Adrenal gland (tissue), 9 donors: ENCODE measurements at regions not wholly inside any gene's neighbourhood (a gene's known extent, or its start where the extent isn't known, plus 50 kb on each side); places are given as distances from the start of the nearest gene placed in this dataset.

ENCODE experiments used
- DNase-seq, 7 donors: peaks; one replicate each; pipeline ENCODE4 v3.0.0-alpha.2; 2019 to 2020
- H3K27ac ChIP-seq, 5 donors: fragments of 200-600 bp; sonication (generic) in 4 of 5; 1 replicate in 3 of 5; 2 replicates in 2 of 5; pipeline versions ENCODE4 v1.5.1 to v1.8.0; 2016 to 2020; ENCODE audit warnings: mild to moderate bottlenecking in 1 of 5
- H3K27me3 ChIP-seq: fragments of 200-600 bp; 2 replicates; pipeline ENCODE4 v1.8.0; 2021
- H3K36me3 ChIP-seq, 2 donors: fragments of 200-600 bp; replicated peaks in 1 of 2; 1 replicate in 1 of 2; 2 replicates in 1 of 2; pipeline versions ENCODE4 v1.5.1 to v1.8.0; 2018 to 2022
- H3K4me1 ChIP-seq, 2 donors: fragments of 200-600 bp; replicated peaks in 1 of 2; 1 replicate in 1 of 2; 2 replicates in 1 of 2; pipeline versions ENCODE4 v1.5.1 to v1.8.0; 2018 to 2021
- H3K4me3 ChIP-seq, 4 donors: fragments of 200-600 bp; sonication (generic) in 3 of 4; one replicate each; pipeline ENCODE4 v1.5.1; 2016 to 2018
- H3K9me3 ChIP-seq, 3 donors: fragments of 200-600 bp; sonication (generic) in 1 of 3; replicated peaks in 1 of 3; 1 replicate in 2 of 3; 2 replicates in 1 of 3; pipeline versions ENCODE4 v1.5.1 to v1.8.0; 2016 to 2021
- POLR2A ChIP-seq, 2 donors: fragments of 450-650 bp; IDR thresholded peaks; one replicate each; pipeline ENCODE4 v1.6.1; 2017; ENCODE audit warnings: antibody characterized with exemption in 2 of 2, mild to moderate bottlenecking in 2 of 2, moderate library complexity in 1 of 2
- WGBS, 4 donors: extraction: QIAGEN DNeasy Blood & Tissue Kit in 2 of 4; methylation state at CpG; one replicate each; pipeline versions ENCODE4 v1.1.5 to v1.1.7; 2013 to 2017; 5-methylcytosine and 5-hydroxymethylcytosine counted together
- intact Hi-C, 2 donors: fragments of 100-400 bp; cut with DNase I; formaldehyde crosslinking; loops; one replicate each; pipeline versions ENCODE4 v1.14.1 to v1.15.0; 2022 to 2023
- TF ChIP-seq, protein P1 (sequence below), 6 experiments: fragments of 450-650 bp in 4 of 6; fragments of 200-600 bp in 2 of 6; sonication (generic) in 1 of 6; IDR thresholded peaks; 1 replicate in 5 of 6; 2 replicates in 1 of 6; pipeline versions ENCODE4 v1.5.1 to v1.8.0; 2016 to 2021; ENCODE audit warnings: antibody characterized with exemption in 6 of 6, mild to moderate bottlenecking in 2 of 6, moderate library complexity in 1 of 6
- donor health status: healthy with polysubstance abuse.
- donor health status: Bipolar disorder and iron deficiency.
- donor health status: DM: yes; HTN: yes; CAD: no.
- donor health status: DM: no; HTN: no; CAD: no.
- donor health status: DM: no; HTN: no; CAD: no.

GRCh38 chr11:62068730-62069129 is 55.1 kb upstream of the INCENP start:
- DNase-seq = no peak
- no peaks in the 10 kb centered on the region for H3K9me3 ChIP-seq
- no peaks in the 10 kb centered on the region for H3K27me3 ChIP-seq
- TF ChIP-seq POLR2A (IDR thresholded peaks at IDR 0.05) = no peak
- TF ChIP-seq, protein P1, sequence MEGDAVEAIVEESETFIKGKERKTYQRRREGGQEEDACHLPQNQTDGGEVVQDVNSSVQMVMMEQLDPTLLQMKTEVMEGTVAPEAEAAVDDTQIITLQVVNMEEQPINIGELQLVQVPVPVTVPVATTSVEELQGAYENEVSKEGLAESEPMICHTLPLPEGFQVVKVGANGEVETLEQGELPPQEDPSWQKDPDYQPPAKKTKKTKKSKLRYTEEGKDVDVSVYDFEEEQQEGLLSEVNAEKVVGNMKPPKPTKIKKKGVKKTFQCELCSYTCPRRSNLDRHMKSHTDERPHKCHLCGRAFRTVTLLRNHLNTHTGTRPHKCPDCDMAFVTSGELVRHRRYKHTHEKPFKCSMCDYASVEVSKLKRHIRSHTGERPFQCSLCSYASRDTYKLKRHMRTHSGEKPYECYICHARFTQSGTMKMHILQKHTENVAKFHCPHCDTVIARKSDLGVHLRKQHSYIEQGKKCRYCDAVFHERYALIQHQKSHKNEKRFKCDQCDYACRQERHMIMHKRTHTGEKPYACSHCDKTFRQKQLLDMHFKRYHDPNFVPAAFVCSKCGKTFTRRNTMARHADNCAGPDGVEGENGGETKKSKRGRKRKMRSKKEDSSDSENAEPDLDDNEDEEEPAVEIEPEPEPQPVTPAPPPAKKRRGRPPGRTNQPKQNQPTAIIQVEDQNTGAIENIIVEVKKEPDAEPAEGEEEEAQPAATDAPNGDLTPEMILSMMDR (IDR thresholded peaks at IDR 0.05) = no peak
- WGBS, 4 donors = 86 to 88% (median 88%) methylated on average over 3 of the region's 3 CpGs
- intact Hi-C loops = no loop called here
- H3K4me3 ChIP-seq = no peak overlapping the region
- H3K27ac ChIP-seq = no peak overlapping the region
- H3K36me3 ChIP-seq = no peaks in the 10 kb centered on the region
- H3K4me1 ChIP-seq = no peaks in the 10 kb centered on the region

DNA sequence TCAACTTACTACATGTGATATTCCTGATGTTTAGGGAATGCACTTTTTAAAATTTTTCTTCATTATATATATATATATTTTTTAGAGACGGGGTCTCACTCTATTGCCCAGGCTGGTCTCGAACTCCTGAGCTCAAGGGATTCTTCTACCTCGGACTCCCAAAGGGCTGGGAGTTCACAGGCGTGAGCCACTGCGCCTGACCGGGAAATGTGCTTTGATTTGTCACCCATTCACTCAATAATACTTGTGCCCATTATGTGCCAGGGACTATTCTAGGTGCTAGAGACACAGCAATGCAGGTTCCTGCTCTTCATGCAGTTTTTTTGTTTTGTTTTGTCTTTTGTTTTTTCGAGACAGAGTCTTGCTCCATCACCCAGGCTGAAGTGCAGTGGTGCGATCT is 56.1 kb upstream of the INCENP start:
- TF ChIP-seq, protein P1 (IDR thresholded peaks at IDR 0.05) = no peak
- TF ChIP-seq POLR2A (IDR thresholded peaks at IDR 0.05) = no peak
- no peaks in the 10 kb centered on the region for H3K4me1 ChIP-seq
- H3K27me3 ChIP-seq = no peaks in the 10 kb centered on the region
- intact Hi-C loops = no loop called here
- no peaks in the 10 kb centered on the region for H3K9me3 ChIP-seq
- no peaks in the 10 kb centered on the region for H3K36me3 ChIP-seq
- H3K4me3 ChIP-seq = no peak overlapping the region
- no peak for DNase-seq
- WGBS, 4 donors = 85 to 96% (median 91%) methylated on average over 8 of the region's 8 CpGs
- no peak overlapping the region for H3K27ac ChIP-seq

GRCh38 chr11:62064221-62064620 is 59.6 kb upstream of the INCENP start:
- WGBS, 4 donors = 80 to 96% (median 93%) methylated on average over 2 of the region's 2 CpGs
- Histone ChIP-seq H3K27ac (no peak overlapping the region), H3K4me3 (no peak overlapping the region), H3K9me3 (no peaks in the 10 kb centered on the region), H3K36me3 (no peaks in the 10 kb centered on the region), H3K27me3 (no peaks in the 10 kb centered on the region), H3K4me1 (no peaks in the 10 kb centered on the region)
- DNase-seq = no peak
- intact Hi-C loops = no loop called here
- TF ChIP-seq, protein P1 (IDR thresholded peaks at IDR 0.05) = no peak
- TF ChIP-seq POLR2A (IDR thresholded peaks at IDR 0.05) = no peak

DNA sequence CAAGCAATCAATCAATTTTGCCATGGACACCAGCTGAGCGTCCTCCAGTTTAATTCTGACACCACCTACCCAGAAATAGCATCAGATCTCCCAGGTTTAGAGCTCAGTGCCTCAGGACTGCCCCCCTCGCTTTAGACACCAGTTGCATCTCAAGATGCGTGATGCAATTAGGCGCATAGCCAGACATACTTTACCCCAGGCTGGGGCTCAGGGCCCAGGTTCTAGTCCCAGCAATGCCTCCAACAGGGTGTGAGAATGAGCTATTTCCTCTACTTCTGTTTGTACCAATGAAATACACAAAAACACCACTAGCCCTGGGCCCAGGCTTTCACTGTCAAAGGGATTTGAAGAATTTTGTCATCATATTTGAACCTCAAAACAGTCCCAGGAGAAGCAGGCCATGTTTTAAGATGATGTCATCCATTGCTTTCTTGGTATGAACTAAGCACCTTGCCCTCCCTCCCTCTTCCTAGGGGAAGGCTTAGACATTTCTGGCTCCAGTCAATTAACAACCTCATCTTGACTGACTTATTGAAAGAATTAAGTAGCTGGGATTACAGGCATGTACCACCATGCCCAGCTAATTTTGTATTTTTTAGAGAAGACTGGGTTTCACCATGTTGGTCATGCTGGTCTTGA is 61.5 kb upstream of the INCENP start:
- H3K27ac ChIP-seq = no peak overlapping the region
- no peaks in the 10 kb centered on the region for H3K27me3 ChIP-seq
- TF ChIP-seq, protein P1 (IDR thresholded peaks at IDR 0.05) = no peak
- no peak for TF ChIP-seq POLR2A (IDR thresholded peaks at IDR 0.05)
- no peaks in the 10 kb centered on the region for H3K9me3 ChIP-seq
- DNase-seq = no peak
- WGBS, 4 donors = 83 to 91% (median 90%) methylated on average over 4 of the region's 4 CpGs
- H3K36me3 ChIP-seq = no peaks in the 10 kb centered on the region
- no peak overlapping the region for H3K4me3 ChIP-seq
- H3K4me1 ChIP-seq = no peaks in the 10 kb centered on the region
- intact Hi-C loops = no loop called here
